ENCODE measurements at regions not wholly inside any gene's neighbourhood (a gene's known extent, or its start where the extent isn't known, plus 50 kb on each side); places are given as distances from the start of the nearest gene placed in this dataset.
A peak's percentile ranks its signal among the peaks of the same experiment; 100 is the strongest.

GRCh38 chr4:62901101-62901500 is 1508.1 kb downstream of the TECRL start:
- no peak overlapping the region for H3K9ac ChIP-seq (ENCODE audit: insufficient read depth, low read depth, low read length)
- DNase-seq (ENCODE audit: low spot score), result peak; percentile 1
- ATAC-seq, result no peak
- in situ Hi-C loops (cut with HindIII; ENCODE audit: extremely low pct_ligation_motif_present, low pct_unique_long_range_greater_than_20kb) (no loop called here), intact Hi-C loops (cut with micrococcal nuclease; ENCODE audit: unreplicated experiment) (loop anchor here (10.0 kb wide), 1 partner anchor 664 kb away; no protein-coding TSS in a partner anchor)
- no peak for FAIRE-seq
- CTCF ChIA-PET (ENCODE audit: low intra/inter-chr PET ratio, low total read pairs), result interaction anchor here (1.6 kb wide), 1 partner anchor 663 kb away, joined by 3 read pairs; no protein-coding TSS in a partner anchor
- no peak overlapping the region for H2AFZ ChIP-seq (ENCODE audit: low read length)
- no peaks in the 10 kb centered on the region for H3K27me3 ChIP-seq (ENCODE audit: control insufficient read depth in 1 of 2, insufficient read depth in 2 of 2, low read length in 2 of 2)
- H3K36me3 ChIP-seq (replicated peaks in 1 of 2; ENCODE audit: control insufficient read depth in 1 of 2, insufficient read depth in 2 of 2, low read length in 2 of 2), result no peaks in the 10 kb centered on the region
- no peak for TF ChIP-seq PATZ1 (CRISPR knock-in tag; IDR thresholded peaks at IDR 0.05)
- TF ChIP-seq ZNF251 (CRISPR knock-in tag; IDR thresholded peaks at IDR 0.05), result no peak
- no peak for TF ChIP-seq ZNF383 (CRISPR knock-in tag; IDR thresholded peaks at IDR 0.05; ENCODE audit: borderline replicate concordance)
- no peak for TF ChIP-seq JUN (CRISPR knock-in tag; IDR thresholded peaks at IDR 0.05)
- no peak for TF ChIP-seq PHF20 (CRISPR knock-in tag; IDR thresholded peaks at IDR 0.05)
- no peak for TF ChIP-seq HOXD1 (CRISPR knock-in tag; IDR thresholded peaks at IDR 0.05)
- TF ChIP-seq ZBTB21 (CRISPR knock-in tag; IDR thresholded peaks at IDR 0.05), result no peak
- TF ChIP-seq NR2F2 (IDR thresholded peaks at IDR 0.05; ENCODE audit: borderline replicate concordance, low read depth), result no peak
- TF ChIP-seq ZNF10 (CRISPR knock-in tag; IDR thresholded peaks at IDR 0.05; ENCODE audit: borderline replicate concordance, low read depth), result no peak
- TF ChIP-seq ZNF615 (CRISPR knock-in tag; IDR thresholded peaks at IDR 0.05; ENCODE audit: borderline replicate concordance), result no peak
- TF ChIP-seq ZZZ3 (CRISPR knock-in tag; IDR thresholded peaks at IDR 0.05; ENCODE audit: borderline replicate concordance), result no peak
- TF ChIP-seq HDAC1 (CRISPR knock-in tag; IDR thresholded peaks at IDR 0.05), result no peak
- no peak for TF ChIP-seq ZNF713 (CRISPR knock-in tag; IDR thresholded peaks at IDR 0.05)
- no peak for TF ChIP-seq MLX (CRISPR knock-in tag; IDR thresholded peaks at IDR 0.05)
- TF ChIP-seq TMF1 (CRISPR knock-in tag; IDR thresholded peaks at IDR 0.05; ENCODE audit: low read depth), result no peak
- no peak for TF ChIP-seq PHF5A (CRISPR knock-in tag; IDR thresholded peaks at IDR 0.05; ENCODE audit: low read depth, unreplicated experiment)
- no peaks in the 10 kb centered on the region for H4K20me1 ChIP-seq (ENCODE audit: insufficient read depth, low read length)
- H3K4me1 ChIP-seq (ENCODE audit: insufficient read depth, low read length), result no peaks in the 10 kb centered on the region
- H3K79me2 ChIP-seq (ENCODE audit: insufficient read depth, low read length), result no peaks in the 10 kb centered on the region
- POLR2A ChIA-PET, result no interaction called here
- no TSS peak for BruUV-seq (replicated peaks)
- 0% methylated on average over 2 of the region's 2 CpGs for WGBS (ENCODE audit: low lambda C conversion rate)
- no peak overlapping the region for H3K27ac ChIP-seq (ENCODE audit: extremely low read length, insufficient read depth, low read length)
- no peaks in the 10 kb centered on the region for H3K9me3 ChIP-seq (ENCODE audit: low read length)
- H3K4me2 ChIP-seq (ENCODE audit: low read depth, low read length), result no peak overlapping the region
- H3K4me3 ChIP-seq (replicated peaks in 1 of 3; ENCODE audit: insufficient read depth in 1 of 3, low read depth in 2 of 3, low read length in 3 of 3), result no peak overlapping the region

Measured in HepG2 (cell line).